Prostate gland (tissue), 2 donors: ENCODE measurements at regions not wholly inside any gene's neighbourhood (a gene's known extent, or its start where the extent isn't known, plus 50 kb on each side); places are given as distances from the start of the nearest gene placed in this dataset.

Experiments used
- POLR2A ChIP-seq: fragments of 450-650 bp; IDR thresholded peaks from one replicate; pipeline ENCODE4 v1.6.1; 2016; ENCODE audit warnings: antibody characterized with exemption, mild to moderate bottlenecking
- POLR2AphosphoS5 ChIP-seq: sonication (generic); formaldehyde crosslinking; IDR thresholded peaks from one replicate; pipeline ENCODE4 v1.6.1; 2017; ENCODE audit warnings: antibody characterized with exemption
- TF ChIP-seq, protein P1 (sequence below), 4 experiments: fragments of 200-600 bp in 2 of 4; fragments of 450-650 bp in 2 of 4; sonication (generic) in 2 of 4; IDR thresholded peaks; 1 replicate in 3 of 4; 2 replicates in 1 of 4; pipeline ENCODE4 v1.5.1; 2016 to 2019; ENCODE audit warnings: antibody characterized with exemption in 4 of 4, mild to moderate bottlenecking in 2 of 4, moderate library complexity in 2 of 4

DNA sequence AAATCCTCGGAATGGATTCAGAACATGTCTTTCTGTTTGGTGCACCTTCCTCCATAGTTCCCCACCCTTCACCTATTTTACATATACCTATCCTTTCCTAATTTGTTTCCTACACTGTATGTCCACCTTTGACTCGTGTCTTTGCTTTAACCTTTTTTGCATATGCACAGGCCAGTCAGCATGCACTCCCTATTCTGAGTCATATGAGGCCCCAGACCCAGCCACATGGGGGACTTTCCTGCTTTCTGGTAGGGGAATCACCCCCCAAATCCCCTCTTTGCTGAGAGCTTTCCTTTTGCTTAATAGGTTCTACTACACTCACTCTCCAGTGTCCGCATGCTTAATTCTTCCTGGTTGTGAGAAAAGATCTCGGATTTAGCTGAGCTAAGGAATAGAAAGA lies 393.8 kb upstream of the IMPG1 start:
- TF ChIP-seq POLR2A (no peak), POLR2AphosphoS5 (no peak)
- TF ChIP-seq, protein P1, sequence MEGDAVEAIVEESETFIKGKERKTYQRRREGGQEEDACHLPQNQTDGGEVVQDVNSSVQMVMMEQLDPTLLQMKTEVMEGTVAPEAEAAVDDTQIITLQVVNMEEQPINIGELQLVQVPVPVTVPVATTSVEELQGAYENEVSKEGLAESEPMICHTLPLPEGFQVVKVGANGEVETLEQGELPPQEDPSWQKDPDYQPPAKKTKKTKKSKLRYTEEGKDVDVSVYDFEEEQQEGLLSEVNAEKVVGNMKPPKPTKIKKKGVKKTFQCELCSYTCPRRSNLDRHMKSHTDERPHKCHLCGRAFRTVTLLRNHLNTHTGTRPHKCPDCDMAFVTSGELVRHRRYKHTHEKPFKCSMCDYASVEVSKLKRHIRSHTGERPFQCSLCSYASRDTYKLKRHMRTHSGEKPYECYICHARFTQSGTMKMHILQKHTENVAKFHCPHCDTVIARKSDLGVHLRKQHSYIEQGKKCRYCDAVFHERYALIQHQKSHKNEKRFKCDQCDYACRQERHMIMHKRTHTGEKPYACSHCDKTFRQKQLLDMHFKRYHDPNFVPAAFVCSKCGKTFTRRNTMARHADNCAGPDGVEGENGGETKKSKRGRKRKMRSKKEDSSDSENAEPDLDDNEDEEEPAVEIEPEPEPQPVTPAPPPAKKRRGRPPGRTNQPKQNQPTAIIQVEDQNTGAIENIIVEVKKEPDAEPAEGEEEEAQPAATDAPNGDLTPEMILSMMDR (IDR thresholded peaks at IDR 0.05), result no peak
